ENCODE measurements at regions not wholly inside any gene's neighbourhood (a gene's known extent, or its start where the extent isn't known, plus 50 kb on each side); places are given as distances from the start of the nearest gene placed in this dataset.

GRCh38 chr13:106103779-106104178, 431.7 kb downstream of the EFNB2 start:
- TF ChIP-seq CTCF (IDR thresholded peaks at IDR 0.05; ENCODE audit: low read length) (no peak), EZH2 (IDR thresholded peaks at IDR 0.05; ENCODE audit: borderline replicate concordance, low read length) (no peak)
